ENCODE measurements at regions not wholly inside any gene's neighbourhood (a gene's known extent, or its start where the extent isn't known, plus 50 kb on each side); places are given as distances from the start of the nearest gene placed in this dataset.

DNA sequence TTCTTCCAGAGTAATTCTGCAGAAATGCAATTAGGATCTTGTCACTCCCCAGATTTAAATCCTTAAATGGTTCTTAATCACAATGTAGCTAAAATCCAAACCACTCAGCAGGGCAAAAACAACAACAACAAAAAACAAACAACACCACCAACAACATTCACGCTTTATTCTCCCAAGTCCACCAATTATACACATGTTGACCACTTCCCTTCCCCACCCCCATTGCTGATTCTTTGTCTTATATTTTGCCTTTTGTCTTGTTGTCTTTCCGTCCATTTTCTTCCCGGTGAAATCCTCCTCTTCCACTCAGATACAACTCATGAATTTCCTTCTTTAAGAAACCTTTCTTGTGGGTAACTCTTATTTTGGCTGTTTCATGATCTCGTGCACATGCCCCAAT, 902.8 kb downstream of the EPHA4 start:
- Histone ChIP-seq H3K9ac (ENCODE audit: low read length) (no peak overlapping the region), H4K20me1 (ENCODE audit: insufficient read depth) (no peaks in the 10 kb centered on the region), H3K9me3 (ENCODE audit: low read length) (no peaks in the 10 kb centered on the region), H2AFZ (ENCODE audit: low read depth, low read length) (no peak overlapping the region), H3K4me3 (ENCODE audit: low read length) (no peak overlapping the region), H3K4me2 (ENCODE audit: low read length) (no peak overlapping the region), H3K27ac (ENCODE audit: low read length) (no peak overlapping the region), H3K36me3 (ENCODE audit: insufficient read depth, low read length) (no peaks in the 10 kb centered on the region), H3K79me2 (replicated peaks; ENCODE audit: insufficient read depth, low read length) (no peaks in the 10 kb centered on the region), H3K9me2 (ENCODE audit: insufficient read depth, low read length) (no peaks in the 10 kb centered on the region), H3K27me3 (ENCODE audit: insufficient read depth, low read depth, low read length) (no peaks in the 10 kb centered on the region), H3F3A (ENCODE audit: insufficient read depth, low read length, poor library complexity, severe bottlenecking) (no peaks in the 10 kb centered on the region)
- TF ChIP-seq EP300 (conservative IDR thresholded peaks at IDR 0.05; ENCODE audit: poor library complexity, severe bottlenecking): no peak
- no peak for TF ChIP-seq POLR2AphosphoS5 (IDR thresholded peaks at IDR 0.05)
- TF ChIP-seq EZH2 (IDR thresholded peaks at IDR 0.05; ENCODE audit: borderline replicate concordance, insufficient read depth, low read length, poor library complexity, severe bottlenecking): no peak
- TF ChIP-seq RAD21 (conservative IDR thresholded peaks at IDR 0.05): no peak
- no peak for TF ChIP-seq SMC3 (conservative IDR thresholded peaks at IDR 0.05; ENCODE audit: poor library complexity)
- no peak for TF ChIP-seq TAF1 (IDR thresholded peaks at IDR 0.05; ENCODE audit: low read depth)
- TF ChIP-seq, protein P1, sequence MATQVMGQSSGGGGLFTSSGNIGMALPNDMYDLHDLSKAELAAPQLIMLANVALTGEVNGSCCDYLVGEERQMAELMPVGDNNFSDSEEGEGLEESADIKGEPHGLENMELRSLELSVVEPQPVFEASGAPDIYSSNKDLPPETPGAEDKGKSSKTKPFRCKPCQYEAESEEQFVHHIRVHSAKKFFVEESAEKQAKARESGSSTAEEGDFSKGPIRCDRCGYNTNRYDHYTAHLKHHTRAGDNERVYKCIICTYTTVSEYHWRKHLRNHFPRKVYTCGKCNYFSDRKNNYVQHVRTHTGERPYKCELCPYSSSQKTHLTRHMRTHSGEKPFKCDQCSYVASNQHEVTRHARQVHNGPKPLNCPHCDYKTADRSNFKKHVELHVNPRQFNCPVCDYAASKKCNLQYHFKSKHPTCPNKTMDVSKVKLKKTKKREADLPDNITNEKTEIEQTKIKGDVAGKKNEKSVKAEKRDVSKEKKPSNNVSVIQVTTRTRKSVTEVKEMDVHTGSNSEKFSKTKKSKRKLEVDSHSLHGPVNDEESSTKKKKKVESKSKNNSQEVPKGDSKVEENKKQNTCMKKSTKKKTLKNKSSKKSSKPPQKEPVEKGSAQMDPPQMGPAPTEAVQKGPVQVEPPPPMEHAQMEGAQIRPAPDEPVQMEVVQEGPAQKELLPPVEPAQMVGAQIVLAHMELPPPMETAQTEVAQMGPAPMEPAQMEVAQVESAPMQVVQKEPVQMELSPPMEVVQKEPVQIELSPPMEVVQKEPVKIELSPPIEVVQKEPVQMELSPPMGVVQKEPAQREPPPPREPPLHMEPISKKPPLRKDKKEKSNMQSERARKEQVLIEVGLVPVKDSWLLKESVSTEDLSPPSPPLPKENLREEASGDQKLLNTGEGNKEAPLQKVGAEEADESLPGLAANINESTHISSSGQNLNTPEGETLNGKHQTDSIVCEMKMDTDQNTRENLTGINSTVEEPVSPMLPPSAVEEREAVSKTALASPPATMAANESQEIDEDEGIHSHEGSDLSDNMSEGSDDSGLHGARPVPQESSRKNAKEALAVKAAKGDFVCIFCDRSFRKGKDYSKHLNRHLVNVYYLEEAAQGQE (IDR thresholded peaks at IDR 0.05; ENCODE audit: borderline replicate concordance): no peak
- no peak for TF ChIP-seq MXI1 (conservative IDR thresholded peaks at IDR 0.05; ENCODE audit: poor library complexity, severe bottlenecking)
- TF ChIP-seq, protein P2, sequence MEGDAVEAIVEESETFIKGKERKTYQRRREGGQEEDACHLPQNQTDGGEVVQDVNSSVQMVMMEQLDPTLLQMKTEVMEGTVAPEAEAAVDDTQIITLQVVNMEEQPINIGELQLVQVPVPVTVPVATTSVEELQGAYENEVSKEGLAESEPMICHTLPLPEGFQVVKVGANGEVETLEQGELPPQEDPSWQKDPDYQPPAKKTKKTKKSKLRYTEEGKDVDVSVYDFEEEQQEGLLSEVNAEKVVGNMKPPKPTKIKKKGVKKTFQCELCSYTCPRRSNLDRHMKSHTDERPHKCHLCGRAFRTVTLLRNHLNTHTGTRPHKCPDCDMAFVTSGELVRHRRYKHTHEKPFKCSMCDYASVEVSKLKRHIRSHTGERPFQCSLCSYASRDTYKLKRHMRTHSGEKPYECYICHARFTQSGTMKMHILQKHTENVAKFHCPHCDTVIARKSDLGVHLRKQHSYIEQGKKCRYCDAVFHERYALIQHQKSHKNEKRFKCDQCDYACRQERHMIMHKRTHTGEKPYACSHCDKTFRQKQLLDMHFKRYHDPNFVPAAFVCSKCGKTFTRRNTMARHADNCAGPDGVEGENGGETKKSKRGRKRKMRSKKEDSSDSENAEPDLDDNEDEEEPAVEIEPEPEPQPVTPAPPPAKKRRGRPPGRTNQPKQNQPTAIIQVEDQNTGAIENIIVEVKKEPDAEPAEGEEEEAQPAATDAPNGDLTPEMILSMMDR (IDR thresholded peaks at IDR 0.05; ENCODE audit: poor library complexity, severe bottlenecking): no peak

DNA sequence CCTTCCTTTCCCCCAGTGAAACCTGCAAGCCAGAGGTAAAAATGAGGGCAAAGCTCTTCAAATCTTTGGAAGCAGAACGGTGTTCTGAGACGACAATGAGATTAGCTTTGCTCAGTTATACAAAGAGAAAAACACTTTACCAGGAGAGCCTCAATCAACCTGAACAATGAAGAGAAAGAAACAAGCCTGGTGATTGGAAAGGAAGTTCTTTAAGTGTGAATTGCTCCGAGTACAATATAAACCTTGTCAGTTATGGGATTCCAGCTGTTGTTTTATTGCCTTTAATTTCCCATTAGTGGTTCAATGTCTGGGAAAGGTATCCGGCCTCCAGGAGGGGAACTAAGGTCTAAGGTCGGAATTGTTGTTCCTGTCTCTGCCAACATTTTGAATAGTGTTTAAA, 901.6 kb downstream of the EPHA4 start:
- Histone ChIP-seq H4K20me1 (ENCODE audit: insufficient read depth) (no peaks in the 10 kb centered on the region), H3K4me3 (ENCODE audit: low read length) (no peak overlapping the region), H3K27ac (ENCODE audit: low read length) (no peak overlapping the region), H3K36me3 (ENCODE audit: insufficient read depth, low read length) (no peaks in the 10 kb centered on the region), H2AFZ (ENCODE audit: low read depth, low read length) (no peak overlapping the region), H3K79me2 (replicated peaks; ENCODE audit: insufficient read depth, low read length) (no peaks in the 10 kb centered on the region), H3K4me2 (ENCODE audit: low read length) (no peak overlapping the region), H3K9me2 (ENCODE audit: insufficient read depth, low read length) (no peaks in the 10 kb centered on the region), H3K9ac (ENCODE audit: low read length) (no peak overlapping the region), H3K27me3 (ENCODE audit: insufficient read depth, low read depth, low read length) (no peaks in the 10 kb centered on the region), H3K9me3 (ENCODE audit: low read length) (no peaks in the 10 kb centered on the region), H3F3A (ENCODE audit: insufficient read depth, low read length, poor library complexity, severe bottlenecking) (no peaks in the 10 kb centered on the region)
- TF ChIP-seq TAF1 (IDR thresholded peaks at IDR 0.05; ENCODE audit: low read depth): no peak
- TF ChIP-seq SMC3 (conservative IDR thresholded peaks at IDR 0.05; ENCODE audit: poor library complexity): no peak
- TF ChIP-seq, protein P1 (IDR thresholded peaks at IDR 0.05; ENCODE audit: borderline replicate concordance): no peak
